Fibroblast of lung (primary cell): ENCODE measurements at regions not wholly inside any gene's neighbourhood (a gene's known extent, or its start where the extent isn't known, plus 50 kb on each side); places are given as distances from the start of the nearest gene placed in this dataset.
A peak's percentile ranks its signal among the peaks of the same experiment; 100 is the strongest.

ENCODE experiments used
- DNase-seq, 2 donors: peaks; one replicate each; pipeline versions ENCODE4 v3.0.0 to v3.0.0-alpha.2; 2010; ENCODE audit warnings: low read depth in 2 of 2
- H2AFZ ChIP-seq: 2 replicates; pipeline ENCODE4 v1.5.1; 2012; ENCODE audit warnings: low read length, control low read depth, inconsistent platforms
- H3K27ac ChIP-seq: 2 replicates; pipeline ENCODE4 v1.5.1; 2011; ENCODE audit warnings: low read length, control low read depth; ENCODE audit not compliant: insufficient read depth
- H3K27me3 ChIP-seq: 2 replicates; pipeline ENCODE4 v1.5.1; 2011; ENCODE audit warnings: mild to moderate bottlenecking, low read length; ENCODE audit not compliant: control insufficient read depth, insufficient read depth
- H3K36me3 ChIP-seq: 2 replicates; pipeline ENCODE4 v1.5.1; 2011; ENCODE audit warnings: low read length; ENCODE audit not compliant: control insufficient read depth, insufficient read depth
- H3K4me1 ChIP-seq: 2 replicates; pipeline ENCODE4 v1.5.1; 2011; ENCODE audit warnings: low read length; ENCODE audit not compliant: control insufficient read depth, insufficient read depth; ENCODE audit errors: extremely low read depth
- H3K4me2 ChIP-seq: 2 replicates; pipeline ENCODE4 v1.5.1; 2011; ENCODE audit warnings: low read length, control low read depth; ENCODE audit not compliant: insufficient read depth; ENCODE audit errors: extremely low read depth
- H3K4me3 ChIP-seq, 4 experiments: fragments of 200-600 bp in 1 of 4; sonication (generic) in 1 of 4; replicated peaks in 1 of 4; 2 replicates each; pipeline ENCODE4 v1.5.1; 2011 to 2016; ENCODE audit warnings: low read length in 4 of 4, low read depth in 3 of 4, mild to moderate bottlenecking in 3 of 4, control low read depth in 2 of 4, inconsistent platforms in 1 of 4, mixed read lengths in 1 of 4; ENCODE audit not compliant: insufficient read depth in 1 of 4; ENCODE audit errors: control extremely low read depth in 1 of 4
- H3K79me2 ChIP-seq: 2 replicates; pipeline ENCODE4 v1.5.1; 2012; ENCODE audit warnings: mild to moderate bottlenecking, low read length, inconsistent platforms; ENCODE audit not compliant: control insufficient read depth, insufficient read depth
- H3K9ac ChIP-seq: 2 replicates; pipeline ENCODE4 v1.5.1; 2011; ENCODE audit warnings: mild to moderate bottlenecking, low read length, control low read depth; ENCODE audit not compliant: insufficient read depth
- H3K9me3 ChIP-seq: 2 replicates; pipeline ENCODE4 v1.5.1; 2012; ENCODE audit warnings: low read depth, low read length; ENCODE audit not compliant: control insufficient read depth, insufficient read depth
- H4K20me1 ChIP-seq: 2 replicates; pipeline ENCODE4 v1.5.1; 2011; ENCODE audit warnings: low read length; ENCODE audit not compliant: control insufficient read depth, insufficient read depth; ENCODE audit errors: extremely low read depth
- CTCF ChIP-seq, 2 donors: IDR thresholded peaks in 1 of 2; conservative IDR thresholded peaks in 1 of 2; 1 replicate in 1 of 2; 2 replicates in 1 of 2; pipeline ENCODE4 v1.5.1; 2011 to 2012; ENCODE audit warnings: low read length in 2 of 2, control low read depth in 1 of 2, inconsistent platforms in 1 of 2, low read depth in 1 of 2, mild to moderate bottlenecking in 1 of 2
- EZH2 ChIP-seq: IDR thresholded peaks from 2 replicates; pipeline ENCODE4 v1.5.1; 2012; ENCODE audit warnings: low read length, control low read depth, mild to moderate bottlenecking; ENCODE audit errors: missing control alignments

- Histone ChIP-seq H3K27me3 (no peaks in the 10 kb centered on the region), H3K9me3 (no peaks in the 10 kb centered on the region), H2AFZ (peak overlapping the region; percentile 47), H3K4me1 (peaks cover 5% of the 10 kb centered on the region), H3K27ac (no peak overlapping the region), H3K4me2 (peak overlapping the region; percentile 18), H3K36me3 (no peaks in the 10 kb centered on the region), H3K4me3 (no peak overlapping the region), H3K9ac (no peak overlapping the region), H4K20me1 (no peaks in the 10 kb centered on the region), H3K79me2 (no peaks in the 10 kb centered on the region)
- TF ChIP-seq CTCF (conservative IDR thresholded peaks at IDR 0.05 in 1 of 2, IDR thresholded peaks at IDR 0.05 in 1 of 2; ENCODE audit: low read depth in 1 of 2, low read length in 2 of 2), result no peak
- TF ChIP-seq EZH2, result no peak
- peak; percentile 6 to 20 for DNase-seq
Observed at GRCh38 chr1:200473698-200474371, 64.0 kb upstream of the ZNF281 start.

DNA sequence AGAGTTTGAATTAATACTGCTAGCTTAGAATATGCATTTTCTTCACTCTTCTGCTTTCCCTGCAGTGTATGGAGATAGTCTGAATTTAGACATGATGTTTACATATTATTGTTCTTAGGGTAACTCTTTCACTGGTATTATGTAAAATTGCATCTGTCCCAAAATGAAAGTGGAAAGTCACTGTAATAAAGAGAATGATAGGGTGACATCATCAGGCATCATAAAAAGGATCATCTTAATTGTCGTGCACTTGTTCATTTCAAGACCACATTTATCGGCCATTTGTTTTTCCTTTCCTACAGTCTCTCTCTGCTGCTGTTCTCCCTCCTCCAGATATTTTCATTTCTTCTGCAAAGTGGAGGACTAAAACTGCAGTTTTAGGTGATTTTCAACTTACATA, 61.9 kb upstream of the ZNF281 start:
- peaks cover 5% of the 10 kb centered on the region for H3K4me1 ChIP-seq
- H3K27ac ChIP-seq, result no peak overlapping the region
- H3K27me3 ChIP-seq, result no peaks in the 10 kb centered on the region
- H3K4me2 ChIP-seq, result no peak overlapping the region
- DNase-seq, result no peak
- H3K9ac ChIP-seq, result no peak overlapping the region
- no peaks in the 10 kb centered on the region for H3K79me2 ChIP-seq
- H2AFZ ChIP-seq, result no peak overlapping the region
- H3K9me3 ChIP-seq, result no peaks in the 10 kb centered on the region
- H3K36me3 ChIP-seq, result no peaks in the 10 kb centered on the region
- no peaks in the 10 kb centered on the region for H4K20me1 ChIP-seq
- no peak overlapping the region for H3K4me3 ChIP-seq
- no peak for TF ChIP-seq EZH2
- TF ChIP-seq CTCF (conservative IDR thresholded peaks at IDR 0.05 in 1 of 2, IDR thresholded peaks at IDR 0.05 in 1 of 2; ENCODE audit: low read depth in 1 of 2, low read length in 2 of 2), result no peak

DNA sequence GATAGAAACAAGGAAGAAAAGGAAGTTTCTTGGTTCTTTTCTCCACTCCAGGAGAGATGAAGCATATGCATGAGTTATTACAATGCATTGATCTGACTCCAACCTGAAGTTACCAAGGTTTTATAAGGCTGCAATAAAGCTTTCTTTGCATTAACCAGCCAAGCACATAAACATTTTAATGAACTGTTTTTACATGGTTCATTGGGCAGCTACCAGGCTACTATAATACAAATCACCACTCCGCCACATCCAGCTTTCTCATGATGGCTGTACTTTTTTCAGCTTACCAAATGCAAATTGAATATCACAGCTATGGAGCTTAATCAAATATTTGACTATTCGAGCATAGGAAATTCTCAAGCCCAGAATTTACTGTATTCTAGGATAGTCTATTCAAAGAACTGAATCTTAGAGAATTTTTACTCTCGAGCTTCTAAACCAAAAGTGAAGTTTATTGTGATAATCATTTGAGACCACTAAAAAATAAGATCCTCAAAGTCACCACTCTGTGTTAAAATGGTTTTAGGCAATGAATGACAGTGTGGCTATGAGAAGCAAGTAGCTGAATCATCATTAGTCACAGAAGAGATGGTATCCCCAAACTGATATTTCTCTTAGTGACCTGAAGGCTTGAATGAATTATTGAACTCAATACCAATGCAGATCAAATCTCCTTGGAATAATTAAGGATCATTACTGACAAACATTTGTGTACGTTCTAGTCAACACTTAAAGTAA, 58.6 kb upstream of the ZNF281 start:
- Histone ChIP-seq H3K4me3 (no peak overlapping the region), H2AFZ (no peak overlapping the region), H3K4me1 (no peaks in the 10 kb centered on the region), H4K20me1 (no peaks in the 10 kb centered on the region), H3K27me3 (no peaks in the 10 kb centered on the region), H3K27ac (no peak overlapping the region), H3K4me2 (no peak overlapping the region), H3K79me2 (no peaks in the 10 kb centered on the region), H3K9ac (no peak overlapping the region), H3K36me3 (no peaks in the 10 kb centered on the region), H3K9me3 (no peaks in the 10 kb centered on the region)
- TF ChIP-seq EZH2, result no peak
- TF ChIP-seq CTCF (conservative IDR thresholded peaks at IDR 0.05 in 1 of 2, IDR thresholded peaks at IDR 0.05 in 1 of 2; ENCODE audit: low read depth in 1 of 2, low read length in 2 of 2), result no peak
- peak in 1 of 2 donors; percentile 9 for DNase-seq
